ENCODE measurements at regions not wholly inside any gene's neighbourhood (a gene's known extent, or its start where the extent isn't known, plus 50 kb on each side); places are given as distances from the start of the nearest gene placed in this dataset.

GRCh38 chr1:163875200-163875926 lies 553.6 kb downstream of the NUF2 start:
- no peak for TF ChIP-seq CTCF (IDR thresholded peaks at IDR 0.05)
- no peak for TF ChIP-seq POLR2A (IDR thresholded peaks at IDR 0.05)
- peak in 2 of 3 donors; percentile 51 to 67 for TF ChIP-seq POLR2AphosphoS5 (IDR thresholded peaks at IDR 0.05)
